T-helper 2 cell treated with Interferon-gamma antibody and Interleukin-4, amounts not matched to agents 5 μg/mL and 100 μg/mL, for 36 hours (primary cell): ENCODE measurements at regions not wholly inside any gene's neighbourhood (a gene's known extent, or its start where the extent isn't known, plus 50 kb on each side); places are given as distances from the start of the nearest gene placed in this dataset.

Source experiments
- DNase-seq: peaks from one replicate; pipeline ENCODE4 v3.0.0; 2021; ENCODE audit warnings: low spot score
- H3K27ac Mint-ChIP-seq: one replicate; pipeline ENCODE4 v1.8.0; 2021; ENCODE audit warnings: mild to moderate bottlenecking, mixed read lengths
- H3K27me3 Mint-ChIP-seq: one replicate; pipeline ENCODE4 v1.8.0; 2021; ENCODE audit warnings: low read depth, mixed read lengths
- H3K36me3 Mint-ChIP-seq: one replicate; pipeline ENCODE4 v1.8.0; 2021; ENCODE audit warnings: low read depth, mixed read lengths
- H3K4me1 Mint-ChIP-seq: one replicate; pipeline ENCODE4 v1.8.0; 2021; ENCODE audit warnings: low read depth, mixed read lengths
- H3K4me3 Mint-ChIP-seq: one replicate; pipeline ENCODE4 v1.8.0; 2022; ENCODE audit warnings: mild to moderate bottlenecking, moderate library complexity, mixed read lengths
- H3K9me3 Mint-ChIP-seq: one replicate; pipeline ENCODE4 v1.8.0; 2021; ENCODE audit warnings: mixed read lengths

GRCh38 chr17:77692571-77693161, 265.8 kb upstream of the TNRC6C start:
- DNase-seq: peak; percentile 8
- Mint-ChIP-seq H3K4me1 (peaks cover 28% of the 10 kb centered on the region), H3K4me3 (no peak overlapping the region), H3K27me3 (peaks cover 16% of the 10 kb centered on the region), H3K27ac (peak overlapping the region; percentile 1), H3K9me3 (no peaks in the 10 kb centered on the region), H3K36me3 (no peaks in the 10 kb centered on the region)

- no peak for DNase-seq
- Mint-ChIP-seq H3K36me3 (no peaks in the 10 kb centered on the region), H3K4me1 (peaks cover 28% of the 10 kb centered on the region), H3K4me3 (no peak overlapping the region), H3K27ac (no peak overlapping the region), H3K27me3 (peaks cover 16% of the 10 kb centered on the region), H3K9me3 (no peaks in the 10 kb centered on the region)
Observed at GRCh38 chr17:77693301-77693700, 265.2 kb upstream of the TNRC6C start.

GRCh38 chr17:77693776-77694175, 264.7 kb upstream of the TNRC6C start:
- peaks cover 28% of the 10 kb centered on the region for H3K4me1 Mint-ChIP-seq

GRCh38 chr17:77694391-77695363, 263.8 kb upstream of the TNRC6C start:
- H3K27ac Mint-ChIP-seq: no peak overlapping the region
- no peak for DNase-seq
- H3K27me3 Mint-ChIP-seq: peaks cover 22% of the 10 kb centered on the region
- no peaks in the 10 kb centered on the region for H3K36me3 Mint-ChIP-seq
- peaks cover 28% of the 10 kb centered on the region for H3K4me1 Mint-ChIP-seq
- no peaks in the 10 kb centered on the region for H3K9me3 Mint-ChIP-seq
- no peak overlapping the region for H3K4me3 Mint-ChIP-seq

More at GRCh38 chr17:77693776-77694175, 264.7 kb upstream of the TNRC6C start:
- H3K4me3 Mint-ChIP-seq: no peak overlapping the region
- no peak overlapping the region for H3K27ac Mint-ChIP-seq
- no peaks in the 10 kb centered on the region for H3K36me3 Mint-ChIP-seq
- no peaks in the 10 kb centered on the region for H3K9me3 Mint-ChIP-seq
- peaks cover 20% of the 10 kb centered on the region for H3K27me3 Mint-ChIP-seq
- DNase-seq: no peak

- Mint-ChIP-seq H3K9me3 (no peaks in the 10 kb centered on the region), H3K27me3 (peaks cover 22% of the 10 kb centered on the region), H3K27ac (no peak overlapping the region), H3K4me1 (peaks cover 26% of the 10 kb centered on the region), H3K36me3 (no peaks in the 10 kb centered on the region), H3K4me3 (no peak overlapping the region)
- no peak for DNase-seq
Observed at GRCh38 chr17:77695386-77695785, 263.1 kb upstream of the TNRC6C start.

- Mint-ChIP-seq H3K27ac (no peak overlapping the region), H3K36me3 (no peaks in the 10 kb centered on the region), H3K9me3 (peaks cover 6% of the 10 kb centered on the region), H3K27me3 (peaks cover 22% of the 10 kb centered on the region), H3K4me3 (no peak overlapping the region), H3K4me1 (peaks cover 19% of the 10 kb centered on the region)
- no peak for DNase-seq
Observed at GRCh38 chr17:77696151-77696720, 262.3 kb upstream of the TNRC6C start.

- Mint-ChIP-seq H3K36me3 (no peaks in the 10 kb centered on the region), H3K4me3 (no peak overlapping the region), H3K27ac (no peak overlapping the region), H3K4me1 (peaks cover 13% of the 10 kb centered on the region), H3K27me3 (peaks cover 22% of the 10 kb centered on the region), H3K9me3 (peaks cover 12% of the 10 kb centered on the region)
- no peak for DNase-seq
Observed at GRCh38 chr17:77696721-77697460, 261.6 kb upstream of the TNRC6C start.

GRCh38 chr17:77697480-77698400, 260.8 kb upstream of the TNRC6C start:
- Mint-ChIP-seq H3K27ac (no peak overlapping the region), H3K4me1 (peaks cover 5% of the 10 kb centered on the region), H3K27me3 (peaks cover 22% of the 10 kb centered on the region), H3K36me3 (peaks cover 3% of the 10 kb centered on the region), H3K9me3 (peaks cover 21% of the 10 kb centered on the region), H3K4me3 (no peak overlapping the region)
- DNase-seq: no peak

- peaks cover 3% of the 10 kb centered on the region for H3K36me3 Mint-ChIP-seq
- no peak overlapping the region for H3K4me3 Mint-ChIP-seq
- peaks cover 3% of the 10 kb centered on the region for H3K4me1 Mint-ChIP-seq
- peaks cover 34% of the 10 kb centered on the region for H3K9me3 Mint-ChIP-seq
- H3K27me3 Mint-ChIP-seq: peaks cover 17% of the 10 kb centered on the region
- no peak for DNase-seq
- no peak overlapping the region for H3K27ac Mint-ChIP-seq
Observed at GRCh38 chr17:77698903-77699623, 259.4 kb upstream of the TNRC6C start.

GRCh38 chr17:77700165-77700881, 258.2 kb upstream of the TNRC6C start:
- peaks cover 3% of the 10 kb centered on the region for H3K36me3 Mint-ChIP-seq
- peaks cover 18% of the 10 kb centered on the region for H3K27me3 Mint-ChIP-seq
- H3K4me3 Mint-ChIP-seq: no peak overlapping the region
- no peak overlapping the region for H3K27ac Mint-ChIP-seq
- H3K9me3 Mint-ChIP-seq: peaks cover 42% of the 10 kb centered on the region
- no peak for DNase-seq
- peaks cover 3% of the 10 kb centered on the region for H3K4me1 Mint-ChIP-seq

GRCh38 chr17:77701996-77702395, 256.5 kb upstream of the TNRC6C start:
- DNase-seq: no peak
- H3K27me3 Mint-ChIP-seq: peaks cover 9% of the 10 kb centered on the region
- no peaks in the 10 kb centered on the region for H3K4me1 Mint-ChIP-seq
- H3K27ac Mint-ChIP-seq: no peak overlapping the region
- H3K4me3 Mint-ChIP-seq: no peak overlapping the region
- peaks cover 3% of the 10 kb centered on the region for H3K36me3 Mint-ChIP-seq
- H3K9me3 Mint-ChIP-seq: peaks cover 52% of the 10 kb centered on the region
